ENCODE measurements at regions not wholly inside any gene's neighbourhood (a gene's known extent, or its start where the extent isn't known, plus 50 kb on each side); places are given as distances from the start of the nearest gene placed in this dataset.

DNA sequence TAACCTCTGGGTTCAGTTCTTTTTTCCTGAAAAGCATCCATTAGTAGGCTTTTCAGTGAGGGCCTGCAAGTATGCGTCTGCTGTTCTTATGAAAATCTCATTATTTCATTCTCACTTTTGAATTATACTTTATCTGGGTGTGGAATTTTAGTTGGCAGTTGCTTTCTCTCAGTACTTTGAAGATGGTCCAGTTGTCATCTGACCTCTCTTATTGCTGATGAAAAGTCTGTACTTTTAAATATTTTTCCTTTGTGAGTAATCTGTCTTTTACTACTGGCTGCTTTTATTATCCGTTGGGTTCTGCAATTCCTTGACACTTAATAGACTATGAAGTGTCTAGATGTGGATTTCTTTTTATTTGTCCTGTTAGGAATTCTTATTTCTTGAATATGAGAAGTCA is 307.8 kb downstream of the CYP26B1 start:
- no peak for TF ChIP-seq CHD4 (IDR thresholded peaks at IDR 0.05)
- TF ChIP-seq RAD51 (IDR thresholded peaks at IDR 0.05) = no peak
- TF ChIP-seq NRF1 (conservative IDR thresholded peaks at IDR 0.05; ENCODE audit: low read depth, low read length) = no peak
- no peak for TF ChIP-seq EGR1 (IDR thresholded peaks at IDR 0.05; ENCODE audit: borderline replicate concordance in 1 of 2, low read depth in 2 of 2, low read length in 2 of 2)
- no peak for TF ChIP-seq FOXK2 (IDR thresholded peaks at IDR 0.05)
- no peak for TF ChIP-seq SMC3 (IDR thresholded peaks at IDR 0.05; ENCODE audit: borderline replicate concordance, low read length)
- no peak for TF ChIP-seq POLR2AphosphoS5 (IDR thresholded peaks at IDR 0.05; ENCODE audit: low read length)
- no peak for TF ChIP-seq EZH2 (IDR thresholded peaks at IDR 0.05; ENCODE audit: borderline replicate concordance, control insufficient read depth, low read depth, low read length)

All from GM12878 (cell line).